K562 (cell line): ENCODE measurements at regions not wholly inside any gene's neighbourhood (a gene's known extent, or its start where the extent isn't known, plus 50 kb on each side); places are given as distances from the start of the nearest gene placed in this dataset.

Experiments
- ATAC-seq: fragments of 200-7000 bp; cut with Tn5 transposase; 3 replicates; pipeline ENCODE4 v1.9.1; 2020; ENCODE audit warnings: moderate library complexity
- BruUV-seq: library from RNA; stranded (reverse); fragments of 400-500 nt; replicated peaks from 2 replicates; lab custom pipeline; 2021; lab: Mats Ljungman, UMichigan
- CTCF ChIA-PET: fragments of 300-600 bp; formaldehyde crosslinking; extraction: SDS; loops from one replicate; lab custom pipeline; 2021; ENCODE audit warnings: low intra/inter-chr PET ratio; lab: Yijun Ruan, JAX
- POLR2A ChIA-PET: fragments of 300-600, 350-650 bp; sonication (Branson Sonifier 250); formaldehyde crosslinking; extraction: SDS; loops from one replicate; lab custom pipeline; 2021; ENCODE audit warnings: antibody characterized with exemption, inconsistent platforms; lab: Yijun Ruan, JAX
- DNase-seq, 4 experiments: peaks; one replicate each; pipeline versions ENCODE4 v3.0.0 to v3.0.0-alpha.2; 2011 to 2018; ENCODE audit warnings: low spot score in 3 of 4, mixed read lengths in 3 of 4; ENCODE audit errors: extremely low read depth in 1 of 4
- FAIRE-seq: peaks from 2 replicates; lab custom pipeline; 2011; peaks lifted over from hg19 to GRCh38; lab: Jason Lieb, UNC
- H2AFZ ChIP-seq: 2 replicates; pipeline ENCODE4 v1.6.0; 2011; ENCODE audit warnings: low read depth, low read length, control low read depth, inconsistent platforms
- H3K27ac ChIP-seq: fragments of 200-600 bp; 3 replicates; pipeline ENCODE4 v1.8.0; 2011; ENCODE audit warnings: low read depth, mild to moderate bottlenecking, control low read depth, inconsistent platforms, low read length, moderate library complexity, mixed read lengths; ENCODE audit errors: extremely low read depth
- H3K27me3 ChIP-seq, 2 experiments: fragments of 300-600 bp in 1 of 2; 2 replicates in 1 of 2; 3 replicates in 1 of 2; pipeline versions ENCODE4 v1.6.0 to v1.8.0; 2011; ENCODE audit warnings: inconsistent platforms in 2 of 2, low read length in 2 of 2, mild to moderate bottlenecking in 1 of 2, mixed read lengths in 1 of 2, moderate library complexity in 1 of 2; ENCODE audit not compliant: control insufficient read depth in 2 of 2, insufficient read depth in 2 of 2
- H3K36me3 ChIP-seq: fragments of 300-600 bp; 3 replicates; pipeline ENCODE4 v1.8.0; 2011; ENCODE audit warnings: mild to moderate bottlenecking, low read length, inconsistent platforms; ENCODE audit not compliant: control insufficient read depth, insufficient read depth
- H3K4me1 ChIP-seq, 2 experiments: fragments of 200-600 bp in 1 of 2; replicated peaks in 1 of 2; 2 replicates in 1 of 2; 3 replicates in 1 of 2; pipeline versions ENCODE4 v1.5.1 to v1.8.0; 2011; ENCODE audit warnings: inconsistent platforms in 2 of 2, low read length in 2 of 2, mild to moderate bottlenecking in 1 of 2, mixed read lengths in 1 of 2, moderate library complexity in 1 of 2; ENCODE audit not compliant: control insufficient read depth in 2 of 2, insufficient read depth in 2 of 2
- H3K4me2 ChIP-seq: 2 replicates; pipeline ENCODE4 v1.6.1; 2011; ENCODE audit warnings: low read length, control low read depth, inconsistent platforms, mixed read lengths; ENCODE audit not compliant: insufficient read depth
- H3K4me3 ChIP-seq: fragments of 200-600 bp; sonication (generic), shearing (Covaris generic); 2 replicates; pipeline ENCODE4 v1.5.1; 2016; ENCODE audit warnings: control low read depth, inconsistent platforms
- H3K79me2 ChIP-seq: fragments of 200-600 bp; 3 replicates; pipeline ENCODE4 v1.8.0; 2011; ENCODE audit warnings: low read length, inconsistent platforms; ENCODE audit not compliant: control insufficient read depth, insufficient read depth
- H3K9ac ChIP-seq, 2 experiments: 2 replicates each; pipeline versions ENCODE4 v1.6.0 to v1.6.1; 2011; ENCODE audit warnings: low read depth in 2 of 2, low read length in 2 of 2, control low read depth in 1 of 2, inconsistent platforms in 1 of 2, mild to moderate bottlenecking in 1 of 2, mixed read lengths in 1 of 2; ENCODE audit not compliant: insufficient read depth in 1 of 2
- H3K9me1 ChIP-seq: one replicate; pipeline ENCODE4 v1.6.0; 2011; ENCODE audit warnings: inconsistent platforms, mild to moderate bottlenecking, low read length, moderate library complexity; ENCODE audit not compliant: control insufficient read depth, insufficient read depth
- H3K9me3 ChIP-seq: replicated peaks from 2 replicates; pipeline ENCODE4 v1.5.1; 2011; ENCODE audit warnings: low read depth, low read length, inconsistent platforms; ENCODE audit not compliant: control insufficient read depth, insufficient read depth
- H4K20me1 ChIP-seq: replicated peaks from 2 replicates; pipeline ENCODE4 v1.6.1; 2011; ENCODE audit warnings: low read length, inconsistent platforms, mixed read lengths; ENCODE audit not compliant: control insufficient read depth, insufficient read depth
- E2F3 ChIP-seq: fragments of 250-450 bp; sonication (Bioruptor Pico); IDR thresholded peaks from 2 replicates; pipeline ENCODE4 v1.4.0; 2020; ENCODE audit warnings: mild to moderate bottlenecking
- FOXP4 ChIP-seq: sonication (generic); formaldehyde crosslinking; IDR thresholded peaks from 2 replicates; pipeline ENCODE4 v1.8.0; 2022; ENCODE audit warnings: mild to moderate bottlenecking, missing genetic modification reagents, borderline replicate concordance
- ZKSCAN3 ChIP-seq: fragments of 250-450 bp; sonication (Bioruptor Pico); IDR thresholded peaks from 2 replicates; pipeline ENCODE4 v1.4.0; 2020
- ZNF384 ChIP-seq: IDR thresholded peaks from 2 replicates; pipeline ENCODE4 v1.6.1; 2012; ENCODE audit warnings: low read depth, low read length, improper control_type of control experiment
- WGBS: fragments of 100-300 bp; shearing (Covaris generic); methylation state at CpG from one replicate; pipeline ENCODE4 v1.1.6; 2016; ENCODE audit warnings: low coverage, mixed read lengths; ENCODE audit not compliant: insufficient coverage; ENCODE audit errors: missing lambda C conversion rate; 5-methylcytosine and 5-hydroxymethylcytosine counted together
- in situ Hi-C: fragments of 300-500 bp; cut with MboI; formaldehyde crosslinking; loops from 4 replicates; pipeline ENCODE4 v1.15.0; 2018; ENCODE audit warnings: inconsistent platforms, mixed read lengths
- intact Hi-C: fragments of 100-400 bp; cut with micrococcal nuclease; formaldehyde crosslinking; loops from 2 replicates; pipeline ENCODE4 v1.14.2; 2022

DNA sequence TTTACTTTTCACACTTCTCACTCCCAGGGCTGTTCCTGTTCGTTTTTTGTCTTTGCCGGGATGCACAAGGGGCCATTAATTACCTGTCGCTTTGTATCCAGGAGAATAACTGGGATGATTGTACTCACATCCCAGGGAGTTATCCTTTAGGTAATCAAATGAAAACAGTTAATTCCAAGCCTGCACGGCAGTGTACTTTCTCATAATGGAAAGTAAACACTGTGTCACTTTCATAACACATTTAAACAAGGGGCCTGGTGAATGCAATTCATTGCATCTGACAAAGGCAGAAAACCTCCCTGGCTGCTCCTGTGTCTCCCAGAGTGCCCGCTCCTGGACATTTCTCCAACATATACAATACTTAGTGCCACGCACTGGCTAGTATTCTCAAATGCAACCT lies 138.7 kb upstream of the CELF2 start:
- TF ChIP-seq ZNF384 (no peak), ZKSCAN3 (no peak)
- H3K4me1 ChIP-seq, result no peaks in the 10 kb centered on the region
- in situ Hi-C loops (no loop called here), intact Hi-C loops (no loop called here)
- H4K20me1 ChIP-seq, result no peaks in the 10 kb centered on the region
- H3K9me1 ChIP-seq, result no peaks in the 10 kb centered on the region
- ChIA-PET POLR2A (no interaction called here), CTCF (no interaction called here)
- no peaks in the 10 kb centered on the region for H3K27me3 ChIP-seq
- no peak overlapping the region for H2AFZ ChIP-seq
- FAIRE-seq (no peak), ATAC-seq (no peak), DNase-seq (no peak)
- H3K27ac ChIP-seq, result no peak overlapping the region
- H3K4me3 ChIP-seq, result no peak overlapping the region
- no TSS peak for BruUV-seq
- H3K79me2 ChIP-seq, result no peaks in the 10 kb centered on the region
- H3K4me2 ChIP-seq, result no peak overlapping the region
- no peaks in the 10 kb centered on the region for H3K9me3 ChIP-seq
- no peaks in the 10 kb centered on the region for H3K36me3 ChIP-seq
- no peak overlapping the region for H3K9ac ChIP-seq
- 0% methylated on average over 6 of the region's 6 CpGs for WGBS

DNA sequence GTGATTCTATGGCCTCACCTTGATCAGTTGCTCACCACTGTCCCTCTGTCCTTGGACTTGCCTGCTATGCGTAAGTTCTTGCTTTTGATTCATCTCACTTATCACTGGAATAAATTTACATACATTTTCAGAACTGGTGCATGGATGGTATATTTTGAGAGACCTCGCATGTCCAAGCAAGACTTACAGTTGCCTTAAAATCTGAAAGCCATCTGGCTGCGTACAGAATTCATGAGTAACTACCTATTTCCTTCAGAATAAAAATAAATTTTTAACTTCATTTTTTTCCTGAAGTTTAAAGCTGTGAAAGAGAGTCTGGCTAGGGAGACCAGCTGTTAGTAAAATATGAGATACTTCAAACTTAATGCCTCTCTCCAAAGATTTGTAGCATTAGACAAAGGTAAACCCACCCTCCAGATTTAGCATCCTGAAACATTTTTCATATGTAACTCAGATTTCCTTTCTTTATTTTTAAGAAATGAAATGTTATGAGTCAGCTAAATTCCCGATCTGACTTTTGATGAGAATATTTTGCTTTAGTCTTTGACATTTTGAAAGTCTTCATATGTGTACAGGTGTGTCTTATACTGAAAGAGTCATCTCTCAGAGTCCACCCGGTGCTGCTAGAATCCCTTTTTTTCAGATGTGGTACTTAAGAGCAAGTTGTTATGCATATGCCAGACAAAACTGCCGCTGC lies 136.4 kb upstream of the CELF2 start:
- Histone ChIP-seq H3K9me1 (no peaks in the 10 kb centered on the region), H3K4me1 (no peaks in the 10 kb centered on the region), H3K27me3 (no peaks in the 10 kb centered on the region), H3K9me3 (no peaks in the 10 kb centered on the region), H3K9ac (no peak overlapping the region), H3K36me3 (no peaks in the 10 kb centered on the region), H4K20me1 (no peaks in the 10 kb centered on the region), H2AFZ (no peak overlapping the region), H3K4me3 (no peak overlapping the region), H3K27ac (no peak overlapping the region), H3K4me2 (no peak overlapping the region), H3K79me2 (no peaks in the 10 kb centered on the region)
- WGBS, result under 1% methylated on average over 6 of the region's 6 CpGs
- no peak for DNase-seq
- ChIA-PET POLR2A (no interaction called here), CTCF (no interaction called here)
- intact Hi-C loops (no loop called here), in situ Hi-C loops (no loop called here)
- ATAC-seq, result no peak
- no TSS peak for BruUV-seq
- FAIRE-seq, result no peak
- TF ChIP-seq E2F3 (CRISPR knock-in tag) (no peak), FOXP4 (no peak)
